K562 (cell line): ENCODE measurements at regions not wholly inside any gene's neighbourhood (a gene's known extent, or its start where the extent isn't known, plus 50 kb on each side); places are given as distances from the start of the nearest gene placed in this dataset.
"Not testable (repeated sequence)": the region's sequence is repeated elsewhere in the genome, so short reads cannot be mapped to it uniquely, and the experiment has no call there.

Experiments used
- ATAC-seq: fragments of 200-7000 bp; cut with Tn5 transposase; 3 replicates; pipeline ENCODE4 v1.9.1; 2020; ENCODE audit warnings: moderate library complexity
- BruUV-seq: library from RNA; stranded (reverse); fragments of 400-500 nt; replicated peaks from 2 replicates; lab custom pipeline; 2021; lab: Mats Ljungman, UMichigan
- CTCF ChIA-PET: fragments of 300-600 bp; formaldehyde crosslinking; extraction: SDS; loops from one replicate; lab custom pipeline; 2021; ENCODE audit warnings: low intra/inter-chr PET ratio; lab: Yijun Ruan, JAX
- POLR2A ChIA-PET: fragments of 300-600, 350-650 bp; sonication (Branson Sonifier 250); formaldehyde crosslinking; extraction: SDS; loops from one replicate; lab custom pipeline; 2021; ENCODE audit warnings: antibody characterized with exemption, inconsistent platforms; lab: Yijun Ruan, JAX
- DNase-seq, 4 experiments: peaks; one replicate each; pipeline versions ENCODE4 v3.0.0 to v3.0.0-alpha.2; 2011 to 2018; ENCODE audit warnings: low spot score in 3 of 4, mixed read lengths in 3 of 4; ENCODE audit errors: extremely low read depth in 1 of 4
- FAIRE-seq: peaks from 2 replicates; lab custom pipeline; 2011; peaks lifted over from hg19 to GRCh38; lab: Jason Lieb, UNC
- H2AFZ ChIP-seq: 2 replicates; pipeline ENCODE4 v1.6.0; 2011; ENCODE audit warnings: low read depth, low read length, control low read depth, inconsistent platforms
- H3K27ac ChIP-seq: fragments of 200-600 bp; 3 replicates; pipeline ENCODE4 v1.8.0; 2011; ENCODE audit warnings: low read depth, mild to moderate bottlenecking, control low read depth, inconsistent platforms, low read length, moderate library complexity, mixed read lengths; ENCODE audit errors: extremely low read depth
- H3K27me3 ChIP-seq, 2 experiments: fragments of 300-600 bp in 1 of 2; 2 replicates in 1 of 2; 3 replicates in 1 of 2; pipeline versions ENCODE4 v1.6.0 to v1.8.0; 2011; ENCODE audit warnings: inconsistent platforms in 2 of 2, low read length in 2 of 2, mild to moderate bottlenecking in 1 of 2, mixed read lengths in 1 of 2, moderate library complexity in 1 of 2; ENCODE audit not compliant: control insufficient read depth in 2 of 2, insufficient read depth in 2 of 2
- H3K36me3 ChIP-seq: fragments of 300-600 bp; 3 replicates; pipeline ENCODE4 v1.8.0; 2011; ENCODE audit warnings: mild to moderate bottlenecking, low read length, inconsistent platforms; ENCODE audit not compliant: control insufficient read depth, insufficient read depth
- H3K4me1 ChIP-seq, 2 experiments: fragments of 200-600 bp in 1 of 2; replicated peaks in 1 of 2; 2 replicates in 1 of 2; 3 replicates in 1 of 2; pipeline versions ENCODE4 v1.5.1 to v1.8.0; 2011; ENCODE audit warnings: inconsistent platforms in 2 of 2, low read length in 2 of 2, mild to moderate bottlenecking in 1 of 2, mixed read lengths in 1 of 2, moderate library complexity in 1 of 2; ENCODE audit not compliant: control insufficient read depth in 2 of 2, insufficient read depth in 2 of 2
- H3K4me2 ChIP-seq: 2 replicates; pipeline ENCODE4 v1.6.1; 2011; ENCODE audit warnings: low read length, control low read depth, inconsistent platforms, mixed read lengths; ENCODE audit not compliant: insufficient read depth
- H3K4me3 ChIP-seq: fragments of 200-600 bp; sonication (generic), shearing (Covaris generic); 2 replicates; pipeline ENCODE4 v1.5.1; 2016; ENCODE audit warnings: control low read depth, inconsistent platforms
- H3K79me2 ChIP-seq: fragments of 200-600 bp; 3 replicates; pipeline ENCODE4 v1.8.0; 2011; ENCODE audit warnings: low read length, inconsistent platforms; ENCODE audit not compliant: control insufficient read depth, insufficient read depth
- H3K9ac ChIP-seq, 2 experiments: 2 replicates each; pipeline versions ENCODE4 v1.6.0 to v1.6.1; 2011; ENCODE audit warnings: low read depth in 2 of 2, low read length in 2 of 2, control low read depth in 1 of 2, inconsistent platforms in 1 of 2, mild to moderate bottlenecking in 1 of 2, mixed read lengths in 1 of 2; ENCODE audit not compliant: insufficient read depth in 1 of 2
- H3K9me1 ChIP-seq: one replicate; pipeline ENCODE4 v1.6.0; 2011; ENCODE audit warnings: inconsistent platforms, mild to moderate bottlenecking, low read length, moderate library complexity; ENCODE audit not compliant: control insufficient read depth, insufficient read depth
- H3K9me3 ChIP-seq: replicated peaks from 2 replicates; pipeline ENCODE4 v1.5.1; 2011; ENCODE audit warnings: low read depth, low read length, inconsistent platforms; ENCODE audit not compliant: control insufficient read depth, insufficient read depth
- H4K20me1 ChIP-seq: replicated peaks from 2 replicates; pipeline ENCODE4 v1.6.1; 2011; ENCODE audit warnings: low read length, inconsistent platforms, mixed read lengths; ENCODE audit not compliant: control insufficient read depth, insufficient read depth
- ZSCAN32 ChIP-seq: fragments of 450-650 bp; formaldehyde crosslinking; IDR thresholded peaks from 2 replicates; pipeline ENCODE4 v1.4.0; 2020; ENCODE audit warnings: mild to moderate bottlenecking, moderate library complexity
- WGBS: fragments of 100-300 bp; shearing (Covaris generic); methylation state at CpG from one replicate; pipeline ENCODE4 v1.1.6; 2016; ENCODE audit warnings: low coverage, mixed read lengths; ENCODE audit not compliant: insufficient coverage; ENCODE audit errors: missing lambda C conversion rate; 5-methylcytosine and 5-hydroxymethylcytosine counted together
- in situ Hi-C: fragments of 300-500 bp; cut with MboI; formaldehyde crosslinking; loops from 4 replicates; pipeline ENCODE4 v1.15.0; 2018; ENCODE audit warnings: inconsistent platforms, mixed read lengths
- intact Hi-C: fragments of 100-400 bp; cut with micrococcal nuclease; formaldehyde crosslinking; loops from 2 replicates; pipeline ENCODE4 v1.14.2; 2022
- TF ChIP-seq, protein P1 (sequence below), 2 experiments: IDR thresholded peaks; 2 replicates each; pipeline ENCODE4 v1.6.1; 2012; ENCODE audit warnings: improper control_type of control experiment in 2 of 2, low read depth in 2 of 2, low read length in 2 of 2, borderline replicate concordance in 1 of 2

GRCh38 chr7:32221056-32221455 lies 150.8 kb upstream of the PDE1C start:
- DNase-seq: no peak
- TF ChIP-seq, protein P1, sequence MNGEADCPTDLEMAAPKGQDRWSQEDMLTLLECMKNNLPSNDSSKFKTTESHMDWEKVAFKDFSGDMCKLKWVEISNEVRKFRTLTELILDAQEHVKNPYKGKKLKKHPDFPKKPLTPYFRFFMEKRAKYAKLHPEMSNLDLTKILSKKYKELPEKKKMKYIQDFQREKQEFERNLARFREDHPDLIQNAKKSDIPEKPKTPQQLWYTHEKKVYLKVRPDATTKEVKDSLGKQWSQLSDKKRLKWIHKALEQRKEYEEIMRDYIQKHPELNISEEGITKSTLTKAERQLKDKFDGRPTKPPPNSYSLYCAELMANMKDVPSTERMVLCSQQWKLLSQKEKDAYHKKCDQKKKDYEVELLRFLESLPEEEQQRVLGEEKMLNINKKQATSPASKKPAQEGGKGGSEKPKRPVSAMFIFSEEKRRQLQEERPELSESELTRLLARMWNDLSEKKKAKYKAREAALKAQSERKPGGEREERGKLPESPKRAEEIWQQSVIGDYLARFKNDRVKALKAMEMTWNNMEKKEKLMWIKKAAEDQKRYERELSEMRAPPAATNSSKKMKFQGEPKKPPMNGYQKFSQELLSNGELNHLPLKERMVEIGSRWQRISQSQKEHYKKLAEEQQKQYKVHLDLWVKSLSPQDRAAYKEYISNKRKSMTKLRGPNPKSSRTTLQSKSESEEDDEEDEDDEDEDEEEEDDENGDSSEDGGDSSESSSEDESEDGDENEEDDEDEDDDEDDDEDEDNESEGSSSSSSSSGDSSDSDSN (IDR thresholded peaks at IDR 0.05; ENCODE audit: borderline replicate concordance in 1 of 2, low read depth in 2 of 2, low read length in 2 of 2): no peak
- no peak for TF ChIP-seq ZSCAN32
- TF ChIP-seq, all 486 proteins: peak for 0
- Histone ChIP-seq H3K4me3 (no peak overlapping the region), H3K9me3 (no peaks in the 10 kb centered on the region), H3K27ac (no peak overlapping the region), H3K36me3 (no peaks in the 10 kb centered on the region), H2AFZ (no peak overlapping the region), H3K4me1 (no peaks in the 10 kb centered on the region), H3K27me3 (peaks cover 2 to 5% of the 10 kb centered on the region in 2 experiments; a peak in 2 of 5 replicates), H3K79me2 (no peaks in the 10 kb centered on the region), H4K20me1 (no peaks in the 10 kb centered on the region; the same call in 1 of the 2 replicates), H3K9ac (no peak overlapping the region), H3K4me2 (no peak overlapping the region), H3K9me1 (no peaks in the 10 kb centered on the region)
- in situ Hi-C loops (no loop called here), intact Hi-C loops (no loop called here)
- ChIA-PET CTCF (no interaction called here), POLR2A (no interaction called here)
- 0% methylated on average over 2 of the region's 2 CpGs for WGBS
- FAIRE-seq: no peak
- ATAC-seq: no peak
- BruUV-seq: no TSS peak

DNA sequence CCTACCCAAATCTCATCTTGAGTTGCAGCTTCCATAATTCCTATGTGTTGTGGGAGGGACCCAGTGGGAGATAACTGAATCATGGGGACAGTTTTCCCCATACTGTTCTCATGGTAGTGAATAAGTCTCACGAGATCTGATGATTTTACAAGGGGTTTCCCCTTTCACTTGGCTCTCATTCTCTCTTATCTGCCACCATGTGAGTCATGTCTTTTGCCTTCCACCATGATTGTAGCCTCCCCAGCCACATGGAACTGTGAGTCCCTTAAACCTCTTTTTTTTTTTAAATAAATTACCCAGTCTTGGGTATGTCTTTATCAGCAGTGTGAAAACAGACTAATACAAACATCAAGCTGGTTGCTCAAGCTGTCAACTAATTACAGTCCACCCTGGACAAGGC lies 149.6 kb upstream of the PDE1C start:
- H3K4me3 ChIP-seq, ATAC-seq, H3K4me1 ChIP-seq, BruUV-seq, H3K27me3 ChIP-seq, FAIRE-seq, H3K79me2 ChIP-seq, H3K4me2 ChIP-seq, POLR2A ChIA-PET, H3K27ac ChIP-seq, H4K20me1 ChIP-seq, H2AFZ ChIP-seq, intact Hi-C loops, H3K36me3 ChIP-seq, H3K9me1 ChIP-seq, DNase-seq, H3K9ac ChIP-seq, H3K9me3 ChIP-seq: not testable (repeated sequence)
- WGBS: 0% methylated on average over 1 of the region's 1 CpG
- in situ Hi-C loops: loop anchor here (10.0 kb wide), 1 partner anchor 125 kb away; no protein-coding TSS in a partner anchor
- CTCF ChIA-PET: interaction anchor here (0.6 kb wide), 1 partner anchor 479 kb away, joined by 3 read pairs; no protein-coding TSS in a partner anchor
